IMR-90 (cell line): ENCODE measurements at regions not wholly inside any gene's neighbourhood (a gene's known extent, or its start where the extent isn't known, plus 50 kb on each side); places are given as distances from the start of the nearest gene placed in this dataset.
A peak's percentile ranks its signal among the peaks of the same experiment; 100 is the strongest.

Experiments used
- ATAC-seq: fragments of 200-7000 bp; cut with Tn5 transposase; 2 replicates; pipeline ENCODE4 v1.9.1; 2020; ENCODE audit warnings: low read depth, mild to moderate bottlenecking, moderate library complexity
- BruUV-seq: library from RNA; stranded (reverse); fragments of 400-500 nt; replicated peaks from 2 replicates; lab custom pipeline; 2021; lab: Mats Ljungman, UMichigan
- CTCF ChIA-PET: fragments of 300-600 bp; formaldehyde crosslinking; extraction: SDS; loops from one replicate; lab custom pipeline; 2021; ENCODE audit warnings: antibody characterized with exemption; lab: Yijun Ruan, JAX
- POLR2A ChIA-PET: fragments of 300-600 bp; sonication (Branson Sonifier 250); formaldehyde crosslinking; loops from one replicate; lab custom pipeline; 2022; ENCODE audit warnings: antibody characterized with exemption; ENCODE audit not compliant: unreplicated experiment; lab: Charles Lee
- DNase-seq: peaks from one replicate; pipeline ENCODE4 v3.0.0; 2013
- H2AFZ ChIP-seq: replicated peaks from 2 replicates; pipeline ENCODE3; 2013; ENCODE audit warnings: low read length, mild to moderate bottlenecking; ENCODE audit not compliant: poor library complexity
- H2AK5ac ChIP-seq: 2 replicates; pipeline ENCODE4 v1.6.1; 2013; ENCODE audit warnings: low read depth, low read length, inconsistent platforms
- H2AK9ac ChIP-seq: replicated peaks from 2 replicates; pipeline ENCODE3; 2013; ENCODE audit warnings: mild to moderate bottlenecking, low read depth, low read length, moderate library complexity; ENCODE audit not compliant: poor library complexity
- H2BK120ac ChIP-seq: 2 replicates; pipeline ENCODE4 v1.6.1; 2013; ENCODE audit warnings: low read depth, low read length, inconsistent platforms
- H2BK15ac ChIP-seq: 3 replicates; pipeline ENCODE4 v1.6.1; 2013; ENCODE audit warnings: low read depth, low read length, inconsistent platforms
- H2BK20ac ChIP-seq: 2 replicates; pipeline ENCODE4 v1.6.1; 2013; ENCODE audit warnings: low read depth, mild to moderate bottlenecking, inconsistent platforms, low read length, moderate library complexity
- H2BK5ac ChIP-seq: 2 replicates; pipeline ENCODE4 v1.6.1; 2013; ENCODE audit warnings: mild to moderate bottlenecking, low read depth, low read length, inconsistent platforms; ENCODE audit not compliant: poor library complexity, severe bottlenecking
- H3K14ac ChIP-seq: replicated peaks from 2 replicates; pipeline ENCODE4 v1.6.1; 2013; ENCODE audit warnings: low read depth, low read length, inconsistent platforms
- H3K18ac ChIP-seq: 2 replicates; pipeline ENCODE4 v1.6.1; 2013; ENCODE audit warnings: low read depth, low read length, control low read depth
- H3K23ac ChIP-seq: 2 replicates; pipeline ENCODE4 v1.6.1; 2013; ENCODE audit warnings: low read depth, low read length, inconsistent platforms
- H3K27ac ChIP-seq: 2 replicates; pipeline ENCODE4 v1.5.1; 2013; ENCODE audit warnings: mild to moderate bottlenecking, control low read depth, low read length; ENCODE audit not compliant: insufficient read depth
- H3K27me3 ChIP-seq: 2 replicates; pipeline ENCODE4 v1.6.1; 2013; ENCODE audit warnings: low read length; ENCODE audit not compliant: control insufficient read depth, insufficient read depth
- H3K36me3 ChIP-seq: 2 replicates; pipeline ENCODE4 v1.6.1; 2013; ENCODE audit warnings: low read length, mixed read lengths; ENCODE audit not compliant: control insufficient read depth, insufficient read depth
- H3K4ac ChIP-seq: 2 replicates; pipeline ENCODE4 v1.6.1; 2013; ENCODE audit warnings: low read depth, low read length, inconsistent platforms
- H3K4me1 ChIP-seq: 2 replicates; pipeline ENCODE4 v1.6.1; 2013; ENCODE audit warnings: low read length, mixed read lengths; ENCODE audit not compliant: control insufficient read depth, insufficient read depth
- H3K4me2 ChIP-seq: 2 replicates; pipeline ENCODE4 v1.6.1; 2013; ENCODE audit warnings: low read depth, mild to moderate bottlenecking, control low read depth, low read length, moderate library complexity
- H3K4me3 ChIP-seq: 2 replicates; pipeline ENCODE4 v1.5.1; 2013; ENCODE audit warnings: low read depth, mild to moderate bottlenecking, control low read depth, low read length, moderate library complexity; ENCODE audit not compliant: insufficient read depth
- H3K56ac ChIP-seq: 2 replicates; pipeline ENCODE4 v1.6.1; 2013; ENCODE audit warnings: low read length, inconsistent platforms; ENCODE audit not compliant: insufficient read depth; ENCODE audit errors: extremely low read depth
- H3K79me1 ChIP-seq, 2 experiments: 2 replicates each; pipeline ENCODE4 v1.6.1; 2013; ENCODE audit warnings: low read length in 2 of 2, inconsistent platforms in 1 of 2, low read depth in 1 of 2
- H3K9ac ChIP-seq: 2 replicates; pipeline ENCODE4 v1.6.1; 2013; ENCODE audit warnings: low read depth, low read length, control low read depth
- H3K9me1 ChIP-seq: 2 replicates; pipeline ENCODE4 v1.6.1; 2013; ENCODE audit warnings: low read length, inconsistent platforms; ENCODE audit not compliant: insufficient read depth
- H3K9me3 ChIP-seq: 2 replicates; pipeline ENCODE4 v1.6.1; 2013; ENCODE audit warnings: low read length; ENCODE audit not compliant: control insufficient read depth, insufficient read depth
- H4K20me1 ChIP-seq: 2 replicates; pipeline ENCODE4 v1.6.1; 2013; ENCODE audit warnings: low read length, inconsistent platforms; ENCODE audit not compliant: insufficient read depth
- H4K5ac ChIP-seq: 2 replicates; pipeline ENCODE4 v1.6.1; 2013; ENCODE audit warnings: mild to moderate bottlenecking, low read depth, low read length, control low read depth
- H4K8ac ChIP-seq, 2 experiments: 2 replicates each; pipeline ENCODE4 v1.6.1; 2013; ENCODE audit warnings: low read depth in 2 of 2, low read length in 2 of 2, control low read depth in 1 of 2, inconsistent platforms in 1 of 2
- H4K91ac ChIP-seq: 2 replicates; pipeline ENCODE4 v1.6.1; 2013; ENCODE audit warnings: low read depth, low read length, inconsistent platforms; ENCODE audit not compliant: insufficient read depth
- BHLHE40 ChIP-seq: fragments of 150-350 bp; IDR thresholded peaks from 2 replicates; pipeline ENCODE4 v1.6.1; 2016; ENCODE audit warnings: mild to moderate bottlenecking, low read depth, low read length
- CHD1 ChIP-seq: IDR thresholded peaks from 2 replicates; pipeline ENCODE4 v1.6.1; 2012; ENCODE audit warnings: low read depth, low read length, improper control_type of control experiment
- CTCF ChIP-seq: conservative IDR thresholded peaks from 2 replicates; pipeline ENCODE4 v1.5.1; 2012; ENCODE audit warnings: mild to moderate bottlenecking, low read depth, low read length, improper control_type of control experiment
- MAZ ChIP-seq: IDR thresholded peaks from 2 replicates; pipeline ENCODE4 v1.6.1; 2012; ENCODE audit warnings: low read depth, mild to moderate bottlenecking, low read length, improper control_type of control experiment, moderate library complexity, borderline replicate concordance
- POLR2A ChIP-seq: IDR thresholded peaks from 2 replicates; pipeline ENCODE4 v1.6.1; 2012; ENCODE audit warnings: mild to moderate bottlenecking, low read depth, low read length
- RAD21 ChIP-seq: IDR thresholded peaks from 2 replicates; pipeline ENCODE4 v1.6.1; 2012; ENCODE audit warnings: low read length, improper control_type of control experiment
- RFX5 ChIP-seq: IDR thresholded peaks from 2 replicates; pipeline ENCODE4 v1.8.0; 2012; ENCODE audit warnings: low read depth, mild to moderate bottlenecking, low read length, moderate library complexity
- SMC3 ChIP-seq: fragments of 150-350 bp; IDR thresholded peaks from 2 replicates; pipeline ENCODE4 v1.6.1; 2016; ENCODE audit warnings: low read depth, mild to moderate bottlenecking, antibody characterized with exemption, low read length, moderate library complexity
- WGBS, 2 experiments: methylation state at CpG; one replicate each; pipeline versions ENCODE4 v1.1.5 to v1.1.7; 2013; ENCODE audit warnings: missing lambda C conversion rate in 2 of 2; ENCODE audit not compliant: insufficient read length in 1 of 2; ENCODE audit errors: extremely low coverage in 2 of 2; 5-methylcytosine and 5-hydroxymethylcytosine counted together
- dilution Hi-C: fragments of 300-500 bp; cut with HindIII; formaldehyde crosslinking; loops from one replicate; pipeline ENCODE4 v1.14.3; 2018; ENCODE audit warnings: low sequenced_read_pairs; ENCODE audit not compliant: unreplicated experiment
- in situ Hi-C: fragments of 300-500 bp; cut with MboI; formaldehyde crosslinking; loops from 3 replicates; pipeline ENCODE4 v1.14.3; 2019; ENCODE audit warnings: low sequenced_read_pairs, inconsistent platforms, mixed read lengths
- intact Hi-C: fragments of 100-400 bp; cut with micrococcal nuclease; formaldehyde crosslinking; loops from 2 replicates; pipeline ENCODE4 v1.10.0; 2022

GRCh38 chr18:68456985-68457384 is 257.9 kb downstream of the TMX3 start:
- peak overlapping the region; percentile 85; the same call in 2 of the 3 replicates for H2BK15ac ChIP-seq
- peak overlapping the region; percentile 77; the same call in 1 of the 2 replicates for H4K91ac ChIP-seq
- H3K27ac ChIP-seq = peak overlapping the region; percentile 24; the same call in 1 of the 2 replicates
- peak overlapping the region; percentile 66 for H3K14ac ChIP-seq
- H3K56ac ChIP-seq = peak overlapping the region; percentile 31; the same call in 1 of the 2 replicates
- peak overlapping the region; percentile 82 for H2BK120ac ChIP-seq
- H2AFZ ChIP-seq = peak overlapping the region; percentile 25
- peaks cover 5% of the 10 kb centered on the region; the same call in 1 of the 2 replicates for H3K9me1 ChIP-seq
- H3K18ac ChIP-seq = peak overlapping the region; percentile 97
- H4K20me1 ChIP-seq = no peaks in the 10 kb centered on the region
- H3K9me3 ChIP-seq = no peaks in the 10 kb centered on the region
- no peak overlapping the region for H2AK9ac ChIP-seq
- peak overlapping the region; percentile 73 for H2BK5ac ChIP-seq
- no peak overlapping the region for H3K4me3 ChIP-seq
- CTCF ChIA-PET = no interaction called here
- WGBS, 2 experiments = no CpG with 5 or more reads among the region's 4 CpGs
- BruUV-seq = no TSS peak
- dilution Hi-C loops = no loop called here
- POLR2A ChIA-PET = no interaction called here
- in situ Hi-C loops = no loop called here
- TF ChIP-seq RFX5 (no peak), MAZ (no peak), CTCF (no peak), POLR2A (no peak), CHD1 (no peak), RAD21 (no peak), BHLHE40 (no peak), SMC3 (no peak)
- H4K8ac ChIP-seq = peak overlapping the region; percentile 23 to 76; a peak in 2 of 4 replicates
- intact Hi-C loops = no loop called here
- peak overlapping the region; percentile 82 for H2BK20ac ChIP-seq
- no peak overlapping the region for H3K9ac ChIP-seq
- ATAC-seq (no peak; the same call in 1 of the 2 replicates), DNase-seq (peak; percentile 50)
- H3K23ac ChIP-seq = no peak overlapping the region; the same call in 1 of the 2 replicates
- H3K79me1 ChIP-seq = no peaks in the 10 kb centered on the region
- H3K27me3 ChIP-seq = no peaks in the 10 kb centered on the region
- peak overlapping the region; percentile 41; the same call in 1 of the 2 replicates for H2AK5ac ChIP-seq
- H3K36me3 ChIP-seq = no peaks in the 10 kb centered on the region
- peak overlapping the region; percentile 92; the same call in 1 of the 2 replicates for H4K5ac ChIP-seq
- H3K4me2 ChIP-seq = no peak overlapping the region
- peak overlapping the region; percentile 65 for H3K4ac ChIP-seq
- peaks cover 15% of the 10 kb centered on the region for H3K4me1 ChIP-seq
